Hippocampal formation (tissue), 2 donors: ENCODE measurements at regions not wholly inside any gene's neighbourhood (a gene's known extent, or its start where the extent isn't known, plus 50 kb on each side); places are given as distances from the start of the nearest gene placed in this dataset.

Source experiments
- DNase-seq, 2 donors: peaks; one replicate each; lab custom pipeline; 2025; lab: John Stamatoyannopoulos, UW

DNA sequence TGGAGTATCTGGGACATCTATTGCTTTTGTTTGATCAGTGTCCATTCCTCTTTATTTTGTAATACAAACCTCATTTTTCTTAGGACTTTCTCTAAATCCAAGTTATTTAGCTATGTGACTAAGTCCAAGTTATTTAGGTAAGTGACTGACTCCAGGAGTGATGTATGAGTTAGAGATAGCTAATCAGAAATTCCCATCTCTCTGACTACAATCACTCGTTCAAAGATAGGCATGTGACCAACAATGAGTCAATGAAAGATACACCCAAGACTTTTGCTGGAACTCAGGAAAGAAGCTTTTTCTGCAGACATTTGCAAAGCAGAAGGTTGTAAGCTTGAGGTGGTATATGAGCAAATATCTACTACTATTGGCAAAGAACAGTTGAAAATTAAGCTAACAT lies 72.5 kb upstream of the KCNIP4 start:
- DNase-seq, result no peak

- DNase-seq, result no peak
These were observed 71.6 kb upstream of the KCNIP4 start for GRCh38 chr4:22020129-22020528.

GRCh38 chr4:22019676-22020075 lies 71.1 kb upstream of the KCNIP4 start:
- DNase-seq, result no peak

- no peak for DNase-seq
These were observed 65.7 kb upstream of the KCNIP4 start for GRCh38 chr4:22014222-22014741.

- DNase-seq, result no peak
These were observed 55.3 kb upstream of the KCNIP4 start for GRCh38 chr4:22003878-22004277.
